K562 (cell line): ENCODE measurements at regions not wholly inside any gene's neighbourhood (a gene's known extent, or its start where the extent isn't known, plus 50 kb on each side); places are given as distances from the start of the nearest gene placed in this dataset.

ENCODE experiments used
- ATAC-seq: fragments of 200-7000 bp; cut with Tn5 transposase; 3 replicates; pipeline ENCODE4 v1.9.1; 2020; ENCODE audit warnings: moderate library complexity
- BruUV-seq: library from RNA; stranded (reverse); fragments of 400-500 nt; replicated peaks from 2 replicates; lab custom pipeline; 2021; lab: Mats Ljungman, UMichigan
- CTCF ChIA-PET: fragments of 300-600 bp; formaldehyde crosslinking; extraction: SDS; loops from one replicate; lab custom pipeline; 2021; ENCODE audit warnings: low intra/inter-chr PET ratio; lab: Yijun Ruan, JAX
- POLR2A ChIA-PET: fragments of 300-600, 350-650 bp; sonication (Branson Sonifier 250); formaldehyde crosslinking; extraction: SDS; loops from one replicate; lab custom pipeline; 2021; ENCODE audit warnings: antibody characterized with exemption, inconsistent platforms; lab: Yijun Ruan, JAX
- DNase-seq, 4 experiments: peaks; one replicate each; pipeline versions ENCODE4 v3.0.0 to v3.0.0-alpha.2; 2011 to 2018; ENCODE audit warnings: low spot score in 3 of 4, mixed read lengths in 3 of 4; ENCODE audit errors: extremely low read depth in 1 of 4
- FAIRE-seq: peaks from 2 replicates; lab custom pipeline; 2011; peaks lifted over from hg19 to GRCh38; lab: Jason Lieb, UNC
- H2AFZ ChIP-seq: 2 replicates; pipeline ENCODE4 v1.6.0; 2011; ENCODE audit warnings: low read depth, low read length, control low read depth, inconsistent platforms
- H3K27ac ChIP-seq: fragments of 200-600 bp; 3 replicates; pipeline ENCODE4 v1.8.0; 2011; ENCODE audit warnings: low read depth, mild to moderate bottlenecking, control low read depth, inconsistent platforms, low read length, moderate library complexity, mixed read lengths; ENCODE audit errors: extremely low read depth
- H3K27me3 ChIP-seq, 2 experiments: fragments of 300-600 bp in 1 of 2; 2 replicates in 1 of 2; 3 replicates in 1 of 2; pipeline versions ENCODE4 v1.6.0 to v1.8.0; 2011; ENCODE audit warnings: inconsistent platforms in 2 of 2, low read length in 2 of 2, mild to moderate bottlenecking in 1 of 2, mixed read lengths in 1 of 2, moderate library complexity in 1 of 2; ENCODE audit not compliant: control insufficient read depth in 2 of 2, insufficient read depth in 2 of 2
- H3K36me3 ChIP-seq: fragments of 300-600 bp; 3 replicates; pipeline ENCODE4 v1.8.0; 2011; ENCODE audit warnings: mild to moderate bottlenecking, low read length, inconsistent platforms; ENCODE audit not compliant: control insufficient read depth, insufficient read depth
- H3K4me1 ChIP-seq, 2 experiments: fragments of 200-600 bp in 1 of 2; replicated peaks in 1 of 2; 2 replicates in 1 of 2; 3 replicates in 1 of 2; pipeline versions ENCODE4 v1.5.1 to v1.8.0; 2011; ENCODE audit warnings: inconsistent platforms in 2 of 2, low read length in 2 of 2, mild to moderate bottlenecking in 1 of 2, mixed read lengths in 1 of 2, moderate library complexity in 1 of 2; ENCODE audit not compliant: control insufficient read depth in 2 of 2, insufficient read depth in 2 of 2
- H3K4me2 ChIP-seq: 2 replicates; pipeline ENCODE4 v1.6.1; 2011; ENCODE audit warnings: low read length, control low read depth, inconsistent platforms, mixed read lengths; ENCODE audit not compliant: insufficient read depth
- H3K4me3 ChIP-seq: fragments of 200-600 bp; sonication (generic), shearing (Covaris generic); 2 replicates; pipeline ENCODE4 v1.5.1; 2016; ENCODE audit warnings: control low read depth, inconsistent platforms
- H3K79me2 ChIP-seq: fragments of 200-600 bp; 3 replicates; pipeline ENCODE4 v1.8.0; 2011; ENCODE audit warnings: low read length, inconsistent platforms; ENCODE audit not compliant: control insufficient read depth, insufficient read depth
- H3K9ac ChIP-seq, 2 experiments: 2 replicates each; pipeline versions ENCODE4 v1.6.0 to v1.6.1; 2011; ENCODE audit warnings: low read depth in 2 of 2, low read length in 2 of 2, control low read depth in 1 of 2, inconsistent platforms in 1 of 2, mild to moderate bottlenecking in 1 of 2, mixed read lengths in 1 of 2; ENCODE audit not compliant: insufficient read depth in 1 of 2
- H3K9me1 ChIP-seq: one replicate; pipeline ENCODE4 v1.6.0; 2011; ENCODE audit warnings: inconsistent platforms, mild to moderate bottlenecking, low read length, moderate library complexity; ENCODE audit not compliant: control insufficient read depth, insufficient read depth
- H3K9me3 ChIP-seq: replicated peaks from 2 replicates; pipeline ENCODE4 v1.5.1; 2011; ENCODE audit warnings: low read depth, low read length, inconsistent platforms; ENCODE audit not compliant: control insufficient read depth, insufficient read depth
- H4K20me1 ChIP-seq: replicated peaks from 2 replicates; pipeline ENCODE4 v1.6.1; 2011; ENCODE audit warnings: low read length, inconsistent platforms, mixed read lengths; ENCODE audit not compliant: control insufficient read depth, insufficient read depth
- FOXP1 ChIP-seq: sonication (generic); formaldehyde crosslinking; IDR thresholded peaks from 2 replicates; pipeline ENCODE4 v1.8.0; 2022; ENCODE audit warnings: mild to moderate bottlenecking, missing genetic modification reagents
- GATAD2A ChIP-seq: fragments of 450-650 bp; IDR thresholded peaks from 2 replicates; pipeline ENCODE4 v1.6.1; 2017
- HES1 ChIP-seq: fragments of 450-650 bp; IDR thresholded peaks from 2 replicates; pipeline ENCODE4 v1.6.1; 2016; ENCODE audit warnings: low read depth, mild to moderate bottlenecking, moderate library complexity
- HOXB6 ChIP-seq: fragments of 250-450 bp; sonication (Bioruptor Pico); IDR thresholded peaks from 2 replicates; pipeline ENCODE4 v1.5.1; 2022; ENCODE audit warnings: mild to moderate bottlenecking, borderline replicate concordance
- MTF1 ChIP-seq: fragments of 250-450 bp; sonication (Bioruptor Pico); IDR thresholded peaks from 2 replicates; pipeline ENCODE4 v1.9.0; 2021; ENCODE audit warnings: moderate library complexity, mild to moderate bottlenecking, inconsistent platforms, borderline replicate concordance
- NCOA2 ChIP-seq, 2 experiments: fragments of 450-650 bp; IDR thresholded peaks; 2 replicates each; pipeline ENCODE4 v1.6.1; 2018; ENCODE audit warnings: mild to moderate bottlenecking in 2 of 2, moderate library complexity in 1 of 2; ENCODE audit not compliant: partially characterized antibody in 2 of 2
- POLR2B ChIP-seq: fragments of 450-650 bp; IDR thresholded peaks from 2 replicates; pipeline ENCODE4 v1.6.1; 2018; ENCODE audit warnings: low read depth; ENCODE audit not compliant: partially characterized antibody
- RFX5 ChIP-seq: IDR thresholded peaks from 2 replicates; pipeline ENCODE4 v1.6.1; 2011; ENCODE audit warnings: low read depth, mild to moderate bottlenecking, improper control_type of control experiment, low read length
- SMAD2 ChIP-seq: fragments of 150-350 bp; IDR thresholded peaks from 2 replicates; pipeline ENCODE4 v1.6.1; 2014; ENCODE audit warnings: low read depth, mild to moderate bottlenecking, low read length
- ZNF316 ChIP-seq: fragments of 450-650 bp; IDR thresholded peaks from 2 replicates; pipeline ENCODE4 v1.6.1; 2016
- WGBS: fragments of 100-300 bp; shearing (Covaris generic); methylation state at CpG from one replicate; pipeline ENCODE4 v1.1.6; 2016; ENCODE audit warnings: low coverage, mixed read lengths; ENCODE audit not compliant: insufficient coverage; ENCODE audit errors: missing lambda C conversion rate; 5-methylcytosine and 5-hydroxymethylcytosine counted together
- in situ Hi-C: fragments of 300-500 bp; cut with MboI; formaldehyde crosslinking; loops from 4 replicates; pipeline ENCODE4 v1.15.0; 2018; ENCODE audit warnings: inconsistent platforms, mixed read lengths
- intact Hi-C: fragments of 100-400 bp; cut with micrococcal nuclease; formaldehyde crosslinking; loops from 2 replicates; pipeline ENCODE4 v1.14.2; 2022
- TF ChIP-seq, protein P1 (sequence below): fragments of 450-650 bp; IDR thresholded peaks from 2 replicates; pipeline ENCODE4 v1.6.1; 2018; ENCODE audit not compliant: partially characterized antibody

DNA sequence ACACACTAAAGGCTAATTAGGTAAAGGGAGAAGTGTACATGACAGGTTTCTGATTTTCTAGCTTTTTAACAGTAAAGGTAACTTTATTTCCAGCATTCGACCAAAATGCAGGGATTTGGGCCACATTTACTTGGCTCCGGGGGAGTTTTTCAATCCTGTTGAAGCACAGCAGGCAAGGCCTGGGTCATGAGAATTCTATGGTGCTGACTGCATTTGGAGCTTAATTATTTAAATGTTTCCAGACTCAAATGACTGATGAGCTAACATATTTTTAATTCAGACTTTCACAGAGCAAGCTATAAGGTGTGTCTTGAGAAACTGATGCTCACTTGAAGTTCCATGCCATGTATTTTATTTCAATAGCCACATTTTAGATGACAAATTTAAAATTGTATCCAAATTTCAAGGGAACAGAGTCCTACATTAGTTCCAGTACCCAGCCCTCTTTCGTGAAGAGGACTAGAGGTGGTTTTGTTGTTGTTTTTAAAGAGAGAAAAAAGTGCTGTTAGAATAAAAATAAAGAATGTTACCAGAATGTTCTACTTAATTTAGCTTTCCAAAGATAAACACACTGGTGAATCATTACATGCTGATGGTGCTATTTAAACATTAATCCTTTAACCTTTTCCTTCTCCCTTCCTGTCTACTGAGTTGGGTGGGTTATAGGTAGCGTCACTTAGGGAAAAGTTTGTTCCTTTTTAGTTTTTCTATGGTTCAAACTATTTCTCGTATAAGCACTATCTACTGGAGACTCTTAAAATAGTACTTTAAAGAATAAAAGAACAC, 82.3 kb upstream of the PHACTR2 start:
- Histone ChIP-seq H3K4me1 (peaks cover 0 to 3% of the 10 kb centered on the region in 2 experiments; a peak in 1 of 5 replicates), H3K4me2 (no peak overlapping the region), H3K9me1 (no peaks in the 10 kb centered on the region), H3K27me3 (no peaks in the 10 kb centered on the region), H3K4me3 (no peak overlapping the region), H3K79me2 (no peaks in the 10 kb centered on the region), H3K27ac (no peak overlapping the region), H3K9me3 (no peaks in the 10 kb centered on the region), H3K9ac (no peak overlapping the region), H4K20me1 (no peaks in the 10 kb centered on the region), H3K36me3 (no peaks in the 10 kb centered on the region), H2AFZ (no peak overlapping the region)
- no TSS peak for BruUV-seq
- no peak for FAIRE-seq
- 24% methylated on average over 5 of the region's 5 CpGs for WGBS
- in situ Hi-C loops: no loop called here
- ChIA-PET CTCF (no interaction called here), POLR2A (interaction anchor here (0.7 to 0.8 kb wide), 2 partner anchors 16 to 46 kb away, joined by 3 read pairs; no protein-coding TSS in a partner anchor)
- intact Hi-C loops: no loop called here
- ATAC-seq: no peak
- TF ChIP-seq FOXP1 (CRISPR knock-in tag) (no peak), ZNF316 (peak; percentile 56; the same call in 1 of the 2 replicates)
- no peak for DNase-seq

DNA sequence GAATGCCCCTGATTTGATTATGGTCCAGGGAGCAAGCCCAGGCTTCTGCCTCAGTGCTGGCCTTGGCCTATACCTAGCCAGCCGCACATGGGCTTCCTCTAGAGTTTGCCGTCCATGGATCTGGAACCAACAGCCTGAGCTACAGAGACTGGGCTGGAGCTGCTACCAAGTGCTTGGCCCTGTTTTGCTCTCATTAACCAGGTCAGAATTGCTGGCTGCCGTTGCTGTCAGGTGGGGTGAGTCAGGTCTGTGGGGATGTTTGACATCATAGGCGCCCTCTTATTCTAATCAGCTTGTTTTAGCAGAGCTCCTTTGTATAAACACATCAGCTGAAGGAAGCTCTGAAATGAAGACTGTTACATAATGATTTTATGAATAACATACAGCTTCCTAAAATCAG, 83.1 kb upstream of the PHACTR2 start:
- Histone ChIP-seq H3K27ac (no peak overlapping the region), H3K4me1 (peaks cover 0 to 3% of the 10 kb centered on the region in 2 experiments; a peak in 1 of 5 replicates), H3K27me3 (no peaks in the 10 kb centered on the region), H3K79me2 (no peaks in the 10 kb centered on the region), H3K36me3 (no peaks in the 10 kb centered on the region), H2AFZ (no peak overlapping the region), H3K4me3 (no peak overlapping the region), H4K20me1 (no peaks in the 10 kb centered on the region), H3K9ac (no peak overlapping the region), H3K4me2 (no peak overlapping the region), H3K9me1 (no peaks in the 10 kb centered on the region), H3K9me3 (no peaks in the 10 kb centered on the region)
- FAIRE-seq: no peak
- DNase-seq: no peak
- no TSS peak for BruUV-seq
- intact Hi-C loops (loop anchor here (5.0 kb wide), 2 partner anchors 248 to 348 kb away; partner anchors contain the start of gene LTV1), in situ Hi-C loops (no loop called here)
- ChIA-PET POLR2A (no interaction called here), CTCF (no interaction called here)
- no peak; the same call in 2 of the 3 replicates for ATAC-seq
- WGBS: 42% methylated on average over 4 of the region's 4 CpGs
- TF ChIP-seq HES1: no peak
- TF ChIP-seq RFX5: no peak
- no peak for TF ChIP-seq MTF1 (CRISPR knock-in tag)
- no peak for TF ChIP-seq SMAD2
- no peak for TF ChIP-seq POLR2B
- TF ChIP-seq, protein P1, sequence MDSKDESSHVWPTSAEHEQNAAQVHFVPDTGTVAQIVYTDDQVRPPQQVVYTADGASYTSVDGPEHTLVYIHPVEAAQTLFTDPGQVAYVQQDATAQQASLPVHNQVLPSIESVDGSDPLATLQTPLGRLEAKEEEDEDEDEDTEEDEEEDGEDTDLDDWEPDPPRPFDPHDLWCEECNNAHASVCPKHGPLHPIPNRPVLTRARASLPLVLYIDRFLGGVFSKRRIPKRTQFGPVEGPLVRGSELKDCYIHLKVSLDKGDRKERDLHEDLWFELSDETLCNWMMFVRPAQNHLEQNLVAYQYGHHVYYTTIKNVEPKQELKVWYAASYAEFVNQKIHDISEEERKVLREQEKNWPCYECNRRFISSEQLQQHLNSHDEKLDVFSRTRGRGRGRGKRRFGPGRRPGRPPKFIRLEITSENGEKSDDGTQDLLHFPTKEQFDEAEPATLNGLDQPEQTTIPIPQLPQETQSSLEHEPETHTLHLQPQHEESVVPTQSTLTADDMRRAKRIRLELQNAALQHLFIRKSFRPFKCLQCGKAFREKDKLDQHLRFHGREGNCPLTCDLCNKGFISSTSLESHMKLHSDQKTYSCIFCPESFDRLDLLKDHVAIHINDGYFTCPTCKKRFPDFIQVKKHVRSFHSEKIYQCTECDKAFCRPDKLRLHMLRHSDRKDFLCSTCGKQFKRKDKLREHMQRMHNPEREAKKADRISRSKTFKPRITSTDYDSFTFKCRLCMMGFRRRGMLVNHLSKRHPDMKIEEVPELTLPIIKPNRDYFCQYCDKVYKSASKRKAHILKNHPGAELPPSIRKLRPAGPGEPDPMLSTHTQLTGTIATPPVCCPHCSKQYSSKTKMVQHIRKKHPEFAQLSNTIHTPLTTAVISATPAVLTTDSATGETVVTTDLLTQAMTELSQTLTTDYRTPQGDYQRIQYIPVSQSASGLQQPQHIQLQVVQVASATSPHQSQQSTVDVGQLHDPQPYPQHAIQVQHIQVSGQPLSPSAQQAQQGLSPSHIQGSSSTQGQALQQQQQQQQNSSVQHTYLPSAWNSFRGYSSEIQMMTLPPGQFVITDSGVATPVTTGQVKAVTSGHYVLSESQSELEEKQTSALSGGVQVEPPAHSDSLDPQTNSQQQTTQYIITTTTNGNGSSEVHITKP: no peak
- TF ChIP-seq NCOA2 (IDR thresholded peaks at IDR 0.05; ENCODE audit: partially characterized antibody in 2 of 2): no peak
- no peak for TF ChIP-seq HOXB6 (CRISPR knock-in tag)
- TF ChIP-seq GATAD2A: no peak
